B cell (primary cell): ENCODE measurements at regions not wholly inside any gene's neighbourhood (a gene's known extent, or its start where the extent isn't known, plus 50 kb on each side); places are given as distances from the start of the nearest gene placed in this dataset. TPM values are rescaled to one million over a fixed set of nuclear protein-coding genes. Genes with fewer than 3 reads are reported as not detected.
"Not testable (repeated sequence)": the region's sequence is repeated elsewhere in the genome, so short reads cannot be mapped to it uniquely, and the experiment has no call there.

Experiments used
- ATAC-seq: fragments of 200-7000 bp; cut with Tn5 transposase; one replicate; pipeline ENCODE4 v1.10.0; 2021; ENCODE audit warnings: low read depth, mild to moderate bottlenecking, moderate number of reproducible peaks, moderate library complexity
- CTCF ChIA-PET: fragments of 350-600 bp; sonication (Branson Sonifier 250); formaldehyde crosslinking; loops from one replicate; lab custom pipeline; 2021; ENCODE audit warnings: antibody characterized with exemption, inconsistent platforms; lab: Charles Lee
- POLR2A ChIA-PET: fragments of 350-600 bp; sonication (Branson Sonifier 250); formaldehyde crosslinking; loops from one replicate; lab custom pipeline; 2021; ENCODE audit warnings: antibody characterized with exemption; lab: Charles Lee
- DNase-seq: peaks from one replicate; pipeline ENCODE4 v3.0.0; 2013
- H2AFZ ChIP-seq: 2 replicates; pipeline ENCODE4 v1.6.1; 2012; ENCODE audit warnings: mild to moderate bottlenecking, low read depth, low read length; ENCODE audit not compliant: insufficient read depth, poor library complexity, severe bottlenecking
- H3K27ac ChIP-seq, 2 donors: 1 replicate in 1 of 2; 2 replicates in 1 of 2; pipeline ENCODE4 v1.5.1; 2012 to 2013; ENCODE audit warnings: low read length in 2 of 2, mild to moderate bottlenecking in 2 of 2, moderate library complexity in 1 of 2
- H3K27me3 ChIP-seq, 4 experiments: fragments of 200-600 bp in 1 of 4; sonication (generic) in 1 of 4; replicated peaks in 1 of 4; 1 replicate in 2 of 4; 2 replicates in 2 of 4; pipeline versions ENCODE4 v1.6.1 to v1.7.0; 2013 to 2016; ENCODE audit warnings: low read length in 3 of 4, mild to moderate bottlenecking in 2 of 4, mixed read lengths in 1 of 4, moderate library complexity in 1 of 4; ENCODE audit not compliant: insufficient read depth in 4 of 4, control insufficient read depth in 3 of 4; ENCODE audit errors: control extremely low read depth in 1 of 4
- H3K36me3 ChIP-seq, 2 experiments: replicated peaks in 1 of 2; 1 replicate in 1 of 2; 2 replicates in 1 of 2; pipeline versions ENCODE4 v1.6.1 to v1.7.1; 2013; ENCODE audit warnings: low read length in 1 of 2; ENCODE audit not compliant: insufficient read depth in 2 of 2, control insufficient read depth in 1 of 2; ENCODE audit errors: control extremely low read depth in 1 of 2, extremely low read depth in 1 of 2
- H3K4me1 ChIP-seq, 2 donors: fragments of 200-600 bp in 1 of 2; sonication (generic) in 1 of 2; 1 replicate in 1 of 2; 2 replicates in 1 of 2; pipeline versions ENCODE4 v1.5.1 to v1.6.1; 2013 to 2017; ENCODE audit warnings: low read length in 2 of 2; ENCODE audit not compliant: control insufficient read depth in 2 of 2, insufficient read depth in 2 of 2
- H3K4me2 ChIP-seq: replicated peaks from 2 replicates; pipeline ENCODE3; 2012; ENCODE audit warnings: mild to moderate bottlenecking, low read depth, low read length; ENCODE audit not compliant: poor library complexity, severe bottlenecking
- H3K4me3 ChIP-seq, 5 experiments: fragments of 200-600 bp in 1 of 5; sonication (generic) in 1 of 5; 1 replicate in 3 of 5; 2 replicates in 2 of 5; pipeline versions ENCODE4 v1.5.1 to v1.7.0; 2011 to 2016; ENCODE audit warnings: low read length in 4 of 5, mild to moderate bottlenecking in 4 of 5, low read depth in 2 of 5, control low read depth in 1 of 5, moderate library complexity in 1 of 5; ENCODE audit not compliant: insufficient read depth in 1 of 5; ENCODE audit errors: control extremely low read depth in 1 of 5, extremely low read depth in 1 of 5
- H3K79me2 ChIP-seq: fragments of 200-600 bp; sonication (generic); one replicate; pipeline ENCODE4 v1.6.0; 2016; ENCODE audit warnings: low read length; ENCODE audit not compliant: control insufficient read depth, insufficient read depth
- H3K9ac ChIP-seq: fragments of 200-600 bp; sonication (generic); 2 replicates; pipeline ENCODE4 v1.6.1; 2017; ENCODE audit warnings: mild to moderate bottlenecking, low read length, moderate library complexity
- H3K9me3 ChIP-seq, 3 donors: one replicate each; pipeline versions ENCODE4 v1.6.1 to v1.7.1; 2013; ENCODE audit warnings: low read length in 2 of 3; ENCODE audit not compliant: control insufficient read depth in 2 of 3, insufficient read depth in 1 of 3; ENCODE audit errors: control extremely low read depth in 1 of 3
- H4K20me1 ChIP-seq: 2 replicates; pipeline ENCODE4 v1.6.0; 2012; ENCODE audit warnings: mild to moderate bottlenecking, low read length; ENCODE audit not compliant: insufficient read depth, control insufficient read depth, poor library complexity, severe bottlenecking
- H3K27ac Mint-ChIP-seq: one replicate; pipeline ENCODE4 v1.8.0; 2021; ENCODE audit warnings: mixed read lengths
- H3K27me3 Mint-ChIP-seq: one replicate; pipeline ENCODE4 v1.8.0; 2021; ENCODE audit warnings: mixed read lengths
- H3K4me1 Mint-ChIP-seq: one replicate; pipeline ENCODE4 v1.8.0; 2021; ENCODE audit warnings: mixed read lengths
- H3K4me3 Mint-ChIP-seq: one replicate; pipeline ENCODE4 v1.8.0; 2021; ENCODE audit warnings: mixed read lengths
- H3K9me3 Mint-ChIP-seq: one replicate; pipeline ENCODE4 v1.8.0; 2022; ENCODE audit warnings: mixed read lengths; ENCODE audit not compliant: insufficient read depth
- WGBS: methylation state at CpG from one replicate; pipeline ENCODE4 v1.1.5; 2013; ENCODE audit warnings: missing lambda C conversion rate; ENCODE audit not compliant: insufficient coverage; 5-methylcytosine and 5-hydroxymethylcytosine counted together
- intact Hi-C: fragments of 100-400 bp; cut with micrococcal nuclease; formaldehyde crosslinking; loops from one replicate; pipeline ENCODE4 v1.10.0; 2022
- small RNA-seq: library from RNA; depleted of rRNA; stranded (forward); fragments of <200 nt; gene quantifications from one replicate; pipeline ENCODE3, GENCODE V24; 2012; ENCODE audit warnings: low replicate concordance, low read depth; ENCODE audit not compliant: insufficient read length

- WGBS = 96% methylated on average over 21 of the region's 28 CpGs
These were observed 357.3 kb downstream of the ZNF37A start for GRCh38 chr10:38451306-38451967.

More at GRCh38 chr10:38451306-38451967, 357.3 kb downstream of the ZNF37A start:
- H3K4me3 Mint-ChIP-seq, H3K4me3 ChIP-seq, H3K4me1 ChIP-seq, H3K4me2 ChIP-seq, H3K27ac Mint-ChIP-seq, CTCF ChIA-PET, H3K36me3 ChIP-seq, H3K9ac ChIP-seq, H4K20me1 ChIP-seq, ATAC-seq, H3K79me2 ChIP-seq, intact Hi-C loops, H3K27ac ChIP-seq, DNase-seq, H3K9me3 Mint-ChIP-seq, H3K27me3 ChIP-seq, POLR2A ChIA-PET, H3K27me3 Mint-ChIP-seq, H3K4me1 Mint-ChIP-seq, H3K9me3 ChIP-seq, H2AFZ ChIP-seq: not testable (repeated sequence)

Small RNA genes in the stretch of these regions (small RNA-seq; reads per million reads assigned to genes)
- gene AL117339.3 (not detected), gene RNU6-1118P (not detected)
